ENCODE measurements at regions not wholly inside any gene's neighbourhood (a gene's known extent, or its start where the extent isn't known, plus 50 kb on each side); places are given as distances from the start of the nearest gene placed in this dataset.

GRCh38 chr22:48647606-48648515 is 1179.8 kb downstream of the BRD1 start:
- no peak for TF ChIP-seq POLR2A (IDR thresholded peaks at IDR 0.05)
- no peak for TF ChIP-seq CTCF (IDR thresholded peaks at IDR 0.05)

All from heart left ventricle (tissue), 13 donors.